Iris pigment epithelial cell (primary cell): ENCODE measurements at regions not wholly inside any gene's neighbourhood (a gene's known extent, or its start where the extent isn't known, plus 50 kb on each side); places are given as distances from the start of the nearest gene placed in this dataset.
"Not testable (repeated sequence)": the region's sequence is repeated elsewhere in the genome, so short reads cannot be mapped to it uniquely, and the experiment has no call there.

ENCODE experiments used
- DNase-seq: peaks from one replicate; pipeline ENCODE4 v3.0.0-alpha.2; 2011; ENCODE audit warnings: low read depth

DNA sequence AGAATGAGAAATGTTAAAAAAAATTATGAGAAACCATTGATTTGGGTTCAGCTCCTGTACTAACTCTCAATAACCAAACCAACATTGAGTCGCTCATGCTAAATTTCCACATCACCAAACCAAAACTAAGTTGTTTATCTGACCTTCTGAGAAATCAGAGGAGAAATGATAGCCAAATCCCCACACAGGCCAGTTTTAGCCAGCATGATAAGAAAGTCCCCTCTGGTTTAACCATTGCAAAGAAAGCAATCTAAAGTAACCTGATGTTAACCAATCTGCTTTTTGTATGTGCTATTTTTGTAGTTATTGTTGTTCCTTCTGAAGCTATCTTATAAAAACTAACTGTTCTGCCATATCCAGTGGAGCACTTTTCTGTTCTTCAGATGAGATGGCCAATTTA is 599.7 kb downstream of the SLC16A7 start:
- DNase-seq, result peak; percentile 15

DNA sequence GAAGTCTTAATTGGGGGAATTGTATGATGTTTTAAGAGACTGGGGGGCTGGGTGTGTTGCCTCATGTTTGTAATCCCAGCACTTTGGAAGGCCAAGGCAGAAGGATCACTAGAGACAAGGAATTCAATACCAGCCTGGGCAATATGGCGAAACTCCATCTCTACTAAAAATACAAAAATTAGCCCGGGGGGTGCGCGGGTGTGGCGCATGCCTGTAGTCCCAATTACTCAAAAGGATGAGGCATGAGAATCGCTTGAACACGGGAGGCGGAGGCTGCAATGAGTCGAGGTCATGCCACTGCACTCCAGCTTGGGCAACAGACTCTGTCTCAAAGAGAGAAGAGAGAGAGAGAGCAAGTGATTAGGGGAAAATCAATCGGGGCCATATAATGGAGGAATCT is 600.5 kb downstream of the SLC16A7 start:
- DNase-seq, result no peak

DNA sequence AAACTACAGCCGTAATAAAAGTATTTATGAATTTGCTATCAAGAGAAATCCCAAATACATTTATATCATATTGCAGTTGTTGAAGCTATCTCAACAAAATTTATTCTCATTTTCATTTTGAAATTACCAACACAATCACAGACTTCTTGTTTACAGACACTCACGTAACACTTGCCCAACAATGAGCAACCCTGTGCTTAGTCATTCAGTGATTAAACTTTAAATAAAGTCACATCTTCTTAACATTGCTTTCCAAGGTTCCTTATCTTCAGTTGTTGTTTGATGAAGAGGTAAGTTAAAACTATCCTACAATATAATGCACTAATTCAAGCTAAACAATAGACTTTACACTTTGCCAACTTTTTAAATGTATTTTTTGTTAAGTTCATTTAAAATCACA is 601.8 kb downstream of the SLC16A7 start:
- peak; percentile 82 for DNase-seq

DNA sequence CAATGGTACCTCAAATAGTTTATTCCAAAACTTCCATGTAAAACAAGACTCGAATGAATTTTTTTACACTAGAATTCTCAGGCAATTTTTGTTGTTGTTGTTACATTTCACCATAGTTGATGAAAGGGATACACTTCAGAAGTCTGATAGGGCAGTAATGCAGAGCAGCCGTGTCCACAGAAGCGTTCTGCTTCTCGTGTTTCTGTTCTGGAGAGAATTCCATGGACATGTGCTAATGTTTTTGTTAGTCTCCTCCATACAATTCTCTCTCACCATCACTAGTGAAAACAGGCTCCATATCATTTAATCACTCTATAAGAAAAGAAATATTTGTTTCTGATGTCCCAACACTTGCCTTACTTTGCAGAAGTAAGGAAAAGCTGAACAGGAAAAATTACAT is 606.1 kb downstream of the SLC16A7 start:
- peak; percentile 77 for DNase-seq

DNA sequence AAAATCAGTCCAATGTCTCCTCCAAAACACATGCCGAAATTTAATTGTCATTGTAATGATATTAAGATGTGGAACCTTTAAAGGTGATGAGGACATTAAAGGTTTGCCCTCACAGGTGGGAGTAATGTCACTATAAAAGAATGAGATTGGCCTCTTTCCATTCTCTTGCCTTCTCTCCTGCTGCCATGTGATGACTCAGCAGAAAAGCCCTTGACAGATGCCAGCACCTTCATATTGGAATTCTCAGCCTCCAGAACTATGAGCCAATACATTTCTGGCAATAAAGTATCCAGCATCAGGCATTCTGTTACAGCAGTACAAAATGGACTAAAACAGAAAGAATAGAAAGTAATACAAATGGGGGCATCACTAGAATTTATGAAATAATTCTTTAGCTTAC is 609.7 kb downstream of the SLC16A7 start:
- DNase-seq, result peak; percentile 60

DNA sequence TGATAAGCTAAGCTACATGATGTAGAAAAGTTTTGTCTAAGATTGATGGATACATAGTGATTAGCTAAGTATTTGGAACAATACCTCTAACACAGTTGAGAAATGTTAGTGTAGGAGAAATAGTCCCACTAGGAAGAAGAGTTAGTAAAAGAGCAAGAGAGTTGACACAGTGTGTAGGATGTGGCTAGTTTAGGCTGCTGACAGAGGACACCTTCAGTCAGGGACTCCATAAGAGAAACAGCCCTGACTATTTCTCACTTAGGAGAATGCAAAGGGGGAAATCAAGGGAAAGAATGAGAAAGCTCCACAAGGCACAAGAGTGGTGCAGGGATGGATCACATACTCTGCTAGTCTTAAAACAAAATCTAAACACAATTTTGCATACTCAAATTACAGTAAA is 613.7 kb downstream of the SLC16A7 start:
- DNase-seq, result no peak

DNA sequence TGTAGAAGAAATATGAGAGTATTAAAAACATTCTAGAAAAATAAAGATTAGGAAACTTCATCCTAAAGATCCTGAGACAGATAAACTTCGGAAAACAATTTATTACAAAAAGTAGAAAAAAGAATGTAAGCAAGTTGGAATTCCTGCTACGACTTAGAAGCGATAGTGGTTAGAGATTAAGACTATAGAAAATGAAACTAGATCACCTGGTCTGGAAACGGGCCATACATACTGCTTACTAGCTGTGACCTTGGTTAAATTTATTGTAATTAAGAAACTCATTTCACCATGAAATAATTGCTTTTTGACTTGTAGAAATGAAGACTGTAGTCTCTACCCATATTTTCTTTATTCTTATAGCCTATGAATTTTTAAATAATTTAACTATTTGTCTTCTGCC is 614.1 kb downstream of the SLC16A7 start:
- no peak for DNase-seq

DNA sequence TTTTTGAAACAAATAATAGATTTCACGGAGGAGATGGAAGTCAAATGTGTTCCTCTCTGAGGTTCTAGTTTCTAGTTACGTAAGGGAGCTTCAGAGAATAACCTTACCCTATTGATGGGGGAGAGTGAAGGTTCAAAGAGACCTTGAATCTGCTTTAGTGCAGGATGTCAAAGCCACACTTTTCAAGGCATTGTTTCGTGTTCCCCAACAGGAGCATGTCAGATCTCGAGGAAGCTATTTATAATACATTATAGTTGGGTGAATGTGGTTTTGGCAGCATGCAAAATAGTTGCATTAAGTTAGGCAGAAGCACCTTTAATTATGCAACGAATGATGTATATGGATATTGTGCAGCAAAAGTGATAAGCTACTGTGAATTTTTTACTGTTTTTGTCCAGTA is 614.9 kb downstream of the SLC16A7 start:
- no peak for DNase-seq

DNA sequence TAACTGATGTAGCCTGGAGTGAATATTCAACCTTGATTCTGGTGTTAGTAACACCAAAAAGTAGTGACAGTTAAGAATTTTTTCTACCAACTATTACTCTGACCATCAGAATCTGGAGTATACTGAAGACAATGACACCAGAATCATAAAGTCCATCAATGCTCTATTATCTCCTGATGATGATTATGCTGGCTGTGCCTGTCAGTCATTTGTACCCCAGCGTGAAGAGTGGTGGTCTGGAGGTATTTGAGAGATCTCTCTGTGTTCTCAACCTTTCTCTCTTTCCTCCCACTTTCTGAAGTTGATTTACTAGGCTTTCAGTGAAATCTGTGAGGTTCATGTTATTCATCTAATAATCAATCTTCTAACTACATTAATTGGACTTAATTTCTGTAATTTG is 615.4 kb downstream of the SLC16A7 start:
- no peak for DNase-seq

DNA sequence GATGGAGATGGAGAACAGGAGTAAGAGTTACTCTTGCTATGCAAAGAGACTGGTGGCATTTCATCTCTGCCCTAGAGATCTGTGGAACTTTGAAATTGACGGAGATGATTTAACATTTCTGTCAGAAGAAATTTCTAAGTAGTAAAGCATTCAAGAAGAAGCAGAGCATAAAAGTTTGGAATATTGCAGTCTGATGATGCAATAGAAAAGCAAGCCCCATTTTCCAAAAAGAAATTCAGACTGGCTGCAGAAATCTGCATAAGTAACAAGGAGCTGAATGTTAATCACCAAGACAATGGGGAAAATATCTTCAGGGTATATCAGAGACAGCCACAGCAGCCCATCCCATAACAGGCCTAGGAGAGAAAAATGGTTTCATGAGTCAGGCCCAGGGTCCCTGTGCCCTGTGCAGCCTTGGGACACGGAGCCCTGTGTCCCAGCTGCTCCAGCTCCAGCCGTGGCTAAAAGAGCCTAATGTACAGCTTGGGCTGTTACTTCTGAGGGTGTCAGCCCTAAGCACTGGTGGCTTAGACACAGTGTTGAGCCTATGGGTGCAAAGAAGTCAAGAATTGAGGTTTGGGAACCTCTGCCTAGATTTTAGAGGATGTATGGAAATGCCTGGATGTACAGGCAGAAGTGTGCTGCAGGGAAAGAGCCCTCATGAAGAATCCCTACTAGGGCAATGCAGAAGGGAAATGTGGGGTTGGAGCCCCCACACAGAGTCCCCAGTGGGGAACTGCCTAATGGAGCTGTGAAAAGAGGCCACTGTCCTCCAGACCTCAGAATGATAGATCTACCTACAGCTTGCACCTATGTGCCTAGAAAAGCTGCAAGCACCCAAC is 616.6 kb downstream of the SLC16A7 start:
- DNase-seq, result no peak

DNA sequence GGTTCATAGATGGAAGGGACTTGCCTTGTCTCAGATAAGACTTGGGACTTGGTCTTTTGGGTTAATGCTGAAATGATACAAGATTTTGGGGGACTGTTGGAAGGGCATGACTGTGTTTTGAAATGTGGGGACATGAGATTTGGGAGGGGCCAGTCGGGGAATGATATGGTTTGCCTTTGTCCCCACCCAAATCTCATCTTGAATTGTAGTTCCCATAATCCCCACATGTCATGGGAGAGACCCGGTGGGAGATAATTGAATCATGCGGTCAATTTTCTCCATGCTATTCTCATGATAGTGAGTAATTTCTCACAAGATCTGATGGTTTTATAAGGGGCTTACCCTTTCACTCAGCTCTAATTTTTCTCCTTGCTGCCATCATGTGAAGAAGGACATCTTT is 617.4 kb downstream of the SLC16A7 start:
- not testable (repeated sequence) for DNase-seq

DNA sequence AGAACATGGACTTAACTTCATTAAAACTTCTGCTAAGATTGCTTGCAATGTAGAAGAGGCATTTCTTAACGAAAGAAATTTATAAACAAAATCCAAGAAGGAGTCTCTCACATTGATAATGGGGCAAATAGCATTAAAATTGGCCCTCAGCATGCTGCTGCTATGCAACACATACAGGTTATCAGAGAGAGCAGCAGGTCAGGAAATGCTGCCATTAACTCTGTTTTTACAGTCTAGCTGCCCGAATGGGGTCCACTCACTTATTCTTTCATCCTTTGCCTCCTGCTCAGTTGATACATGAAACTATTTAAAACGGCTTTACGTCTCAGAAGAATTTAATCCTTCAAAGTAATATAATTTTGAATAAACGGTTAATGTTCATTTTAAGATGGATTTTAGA is 620.4 kb downstream of the SLC16A7 start:
- no peak for DNase-seq

DNA sequence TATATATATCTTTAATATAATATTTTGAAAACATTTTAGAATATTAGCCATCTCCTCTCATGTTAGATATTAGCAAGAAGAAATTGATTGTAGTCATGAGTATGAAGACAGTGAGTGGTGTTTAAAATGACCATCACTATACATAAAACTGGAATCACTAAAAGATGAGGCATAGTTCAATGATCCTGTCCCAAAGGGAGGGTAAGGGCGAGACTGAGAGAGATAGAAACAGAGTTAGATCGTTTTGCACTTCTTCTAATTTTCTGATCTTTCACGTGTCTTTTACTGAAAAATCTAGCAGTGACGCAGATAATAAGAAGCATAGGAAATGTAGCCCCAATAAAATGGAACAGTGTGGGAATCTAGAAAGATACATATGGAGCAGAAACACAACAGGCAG is 627.4 kb downstream of the SLC16A7 start:
- DNase-seq, result no peak

DNA sequence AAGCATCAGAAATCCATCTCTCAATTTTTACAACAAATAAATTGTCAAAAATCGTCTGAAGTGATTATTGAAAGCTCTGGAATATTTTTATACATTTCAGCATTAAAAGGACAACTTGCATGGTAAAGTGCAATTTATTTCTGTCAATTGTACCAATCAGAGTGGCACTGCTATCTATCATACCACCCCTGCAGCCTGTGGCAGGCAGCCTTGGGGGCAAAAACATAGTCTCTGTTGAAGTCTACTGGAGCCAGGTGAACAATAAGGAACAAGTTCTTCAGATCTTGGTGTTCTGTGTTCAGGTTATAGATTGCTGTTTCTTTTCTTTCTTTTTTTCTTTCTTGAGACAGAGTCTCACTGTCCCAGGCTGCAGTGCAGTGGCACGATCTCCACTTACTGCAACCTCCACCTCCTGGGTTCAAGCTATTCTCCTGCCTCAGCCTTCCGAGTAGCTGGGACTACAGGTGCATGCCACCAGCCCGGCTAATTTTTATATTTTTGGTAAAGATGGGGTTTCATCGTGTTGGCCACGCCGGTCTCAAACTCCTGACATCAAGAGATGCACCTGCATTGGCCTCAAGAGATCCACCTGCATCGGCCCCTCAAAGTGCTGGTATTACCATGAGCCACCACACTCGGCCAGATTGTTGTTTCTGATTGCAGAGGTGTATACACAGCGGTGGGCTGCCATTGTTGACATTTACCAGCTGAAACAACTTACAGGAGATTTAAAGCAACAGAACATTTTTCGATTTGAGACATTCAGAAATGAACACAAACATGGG is 629.6 kb downstream of the SLC16A7 start:
- no peak for DNase-seq

DNA sequence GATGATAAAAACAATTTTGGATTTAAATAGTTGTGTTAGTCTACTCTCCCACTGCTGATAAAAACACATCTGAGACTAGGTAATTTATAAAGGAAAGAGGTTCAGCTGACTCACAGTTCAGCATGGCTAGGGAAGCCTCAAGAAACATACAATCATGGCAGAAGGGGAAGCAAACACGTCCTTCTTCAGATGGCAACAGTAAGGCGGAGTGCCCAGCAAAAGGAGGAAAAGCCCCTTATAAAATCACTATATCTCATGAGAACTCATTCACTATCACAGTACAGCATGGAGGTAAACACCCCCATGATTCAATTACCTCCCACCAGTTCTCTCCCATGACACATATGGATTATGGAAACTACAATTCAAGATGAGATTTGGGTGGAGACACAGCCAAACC is 632.1 kb downstream of the SLC16A7 start:
- no peak for DNase-seq

DNA sequence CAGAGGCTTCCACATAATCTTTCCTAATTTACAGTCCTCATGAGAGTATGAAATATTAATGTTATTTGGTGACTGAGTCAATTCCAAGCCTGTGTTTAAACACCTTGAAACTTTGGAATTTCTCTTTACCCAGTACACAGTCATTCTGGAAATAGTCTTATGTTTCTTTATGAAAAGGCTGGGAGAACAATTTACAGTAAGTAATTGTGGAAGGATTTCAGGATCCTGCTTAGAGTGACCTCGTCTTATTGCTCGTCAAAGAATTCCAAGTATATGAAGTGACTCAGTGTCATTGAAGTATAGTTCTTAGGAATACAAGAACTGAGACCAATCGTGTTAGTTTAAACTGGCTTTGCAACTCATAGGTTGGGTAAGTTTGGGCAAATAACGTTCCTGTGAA is 634.2 kb downstream of the SLC16A7 start:
- no peak for DNase-seq

DNA sequence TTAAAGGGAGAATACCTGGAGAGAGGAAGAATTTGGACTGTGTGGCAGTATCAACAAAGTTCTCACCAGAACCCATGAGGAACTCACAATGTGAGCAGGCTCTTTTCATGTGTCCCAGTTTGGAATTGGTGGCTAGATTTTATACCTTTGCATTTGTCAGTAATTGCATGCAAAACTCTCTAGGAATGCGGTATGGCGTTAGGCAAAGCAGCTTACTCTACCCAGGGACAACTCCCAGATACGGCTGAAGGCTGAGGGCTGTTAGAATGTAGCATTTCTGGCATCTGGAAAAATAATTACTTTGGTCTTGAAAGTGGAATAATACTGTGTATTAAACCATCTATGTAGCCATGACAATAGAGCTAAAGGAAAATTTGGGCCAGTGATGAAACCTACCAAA is 635.5 kb downstream of the SLC16A7 start:
- no peak for DNase-seq

DNA sequence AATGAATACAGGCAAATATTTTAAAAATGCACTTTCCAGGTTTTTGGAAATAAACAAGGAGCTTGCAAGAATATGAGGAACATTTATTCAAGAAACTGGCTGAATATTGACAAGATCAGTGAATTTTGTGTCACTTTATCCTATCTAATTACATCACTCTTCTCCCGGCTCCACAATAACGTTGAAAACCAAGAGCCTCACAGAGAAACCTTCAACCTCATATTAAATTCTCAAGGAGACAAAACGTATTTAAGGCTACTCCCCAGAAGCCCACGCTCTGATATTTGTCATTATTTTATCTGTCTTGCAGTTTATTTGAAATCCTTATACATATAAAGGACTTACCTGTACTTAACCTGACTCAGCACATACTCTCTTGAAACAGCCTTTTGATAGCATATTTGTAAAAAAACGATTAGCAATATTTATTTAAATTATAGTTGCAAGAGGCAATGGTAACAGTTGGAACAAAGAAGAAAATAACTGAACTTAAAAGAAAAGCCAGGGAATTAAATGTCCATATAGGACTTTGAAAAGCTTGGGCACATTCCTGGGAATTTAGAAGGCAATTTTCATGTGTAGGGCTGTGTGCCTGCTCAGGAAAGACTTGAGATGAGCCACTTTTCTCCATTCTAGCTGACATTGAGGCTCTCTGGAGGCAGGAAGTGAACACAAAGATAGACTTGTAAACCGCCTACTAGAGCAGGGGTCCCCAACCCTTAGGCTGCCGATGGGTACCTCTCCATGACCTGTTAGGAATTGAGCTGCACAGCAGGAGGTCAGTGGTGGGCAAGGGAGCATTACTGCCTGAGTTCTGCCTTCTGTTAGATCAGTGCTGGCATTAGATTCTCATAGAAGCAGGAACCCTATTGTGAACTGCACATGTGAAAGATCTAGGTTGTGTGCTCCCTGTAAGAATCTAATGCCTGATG is 636.4 kb downstream of the SLC16A7 start:
- no peak for DNase-seq

DNA sequence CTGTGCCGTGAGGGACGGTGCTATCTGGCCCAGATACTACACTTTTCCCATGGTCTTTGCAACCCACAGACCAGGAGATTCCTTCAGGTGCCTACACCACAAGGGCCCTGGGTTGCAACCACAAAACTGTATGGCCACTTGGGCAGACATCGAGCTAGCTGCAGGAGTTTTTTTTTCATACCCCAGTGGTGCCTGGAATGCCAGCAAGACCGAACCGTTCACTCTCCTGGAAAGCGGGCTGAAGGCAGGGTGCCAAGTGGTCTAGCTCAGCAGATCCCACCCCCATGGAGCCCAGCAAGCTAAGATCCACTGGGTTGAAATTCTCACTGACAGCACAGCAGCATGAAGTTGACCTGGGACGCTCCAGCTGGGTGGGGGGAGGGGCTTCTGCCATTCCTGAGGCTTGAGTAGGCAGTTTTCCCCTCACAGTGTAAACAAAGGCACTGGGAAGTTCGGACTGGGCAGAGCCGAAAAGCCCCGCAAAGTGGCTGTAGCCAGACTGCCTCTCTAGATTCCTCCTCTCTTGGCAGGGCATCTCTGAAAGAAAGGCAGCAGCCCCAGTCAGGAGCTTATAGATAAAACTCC is 638.9 kb downstream of the SLC16A7 start:
- not testable (repeated sequence) for DNase-seq

DNA sequence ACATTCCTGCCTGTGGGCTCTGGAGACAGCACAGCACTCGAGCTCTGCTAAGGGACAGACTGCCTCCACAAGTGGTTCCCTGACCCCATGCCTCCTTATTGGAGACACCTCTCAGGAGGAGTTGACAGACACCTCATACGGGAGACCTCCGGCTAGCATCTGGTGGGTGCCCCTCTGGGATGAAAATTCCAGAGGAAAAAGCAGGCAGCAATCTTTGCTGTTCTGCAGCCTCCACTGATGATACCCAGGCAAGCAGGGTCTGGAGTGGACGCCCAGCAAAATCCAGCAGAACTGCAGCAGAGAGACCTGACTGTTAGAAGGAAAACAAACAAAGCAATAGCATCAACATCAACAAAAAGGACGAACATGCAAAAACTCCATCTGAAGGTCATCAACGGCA is 639.4 kb downstream of the SLC16A7 start:
- no peak for DNase-seq

DNA sequence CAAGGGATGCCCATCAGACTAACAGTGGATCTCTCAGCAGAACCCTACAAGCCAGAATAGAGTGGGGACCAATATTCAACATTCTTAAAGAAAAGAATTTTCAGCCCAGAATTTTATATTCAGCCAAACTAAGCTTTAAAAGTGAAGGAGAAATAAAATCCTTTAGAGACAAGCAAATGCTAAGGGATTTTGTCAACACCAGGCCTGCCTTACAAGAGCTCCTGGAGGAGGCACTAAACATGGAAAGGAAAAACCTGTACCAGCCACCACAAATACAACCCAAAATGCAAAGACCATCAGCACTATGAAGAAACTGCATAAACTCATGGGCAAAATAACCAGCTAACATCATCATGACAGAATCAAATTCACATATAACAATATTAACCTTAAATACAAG is 640.6 kb downstream of the SLC16A7 start:
- not testable (repeated sequence) for DNase-seq

DNA sequence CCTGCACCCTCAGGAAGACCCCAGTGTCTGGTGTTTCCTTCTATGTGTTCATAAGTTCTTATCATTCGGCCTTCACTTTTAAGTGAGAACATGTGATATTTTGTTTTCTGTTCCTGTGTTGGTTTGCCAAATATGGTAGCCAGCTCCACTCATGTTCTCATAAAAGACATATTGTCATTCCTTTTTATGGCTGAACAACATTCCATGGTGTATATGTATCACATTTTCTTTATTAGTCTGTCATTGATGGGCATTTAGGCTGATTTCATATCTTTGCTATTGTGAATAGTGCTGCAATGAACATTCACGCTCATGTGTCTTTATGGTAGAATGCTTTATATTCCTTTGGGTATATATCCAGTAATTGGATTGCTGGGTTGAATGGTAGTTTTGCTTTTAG is 645.1 kb downstream of the SLC16A7 start:
- DNase-seq, result no peak
